ENCODE measurements at regions not wholly inside any gene's neighbourhood (a gene's known extent, or its start where the extent isn't known, plus 50 kb on each side); places are given as distances from the start of the nearest gene placed in this dataset.

- no peak for DNase-seq
Observed at GRCh38 chr3:167892205-167892604, 156.7 kb downstream of the SERPINI1 start.

GRCh38 chr3:167887096-167887495, 151.6 kb downstream of the SERPINI1 start:
- no peak for DNase-seq

GRCh38 chr3:167886690-167887089, 151.2 kb downstream of the SERPINI1 start:
- DNase-seq = no peak

- no peak for DNase-seq
Observed at GRCh38 chr3:167885277-167885676, 149.8 kb downstream of the SERPINI1 start.

GRCh38 chr3:167884481-167884880, 149.0 kb downstream of the SERPINI1 start:
- no peak for DNase-seq

GRCh38 chr3:167883452-167883851, 147.9 kb downstream of the SERPINI1 start:
- no peak for DNase-seq

- DNase-seq = no peak
Observed at GRCh38 chr3:167882057-167882667, 146.6 kb downstream of the SERPINI1 start.

- DNase-seq = no peak
Observed at GRCh38 chr3:167880183-167880582, 144.7 kb downstream of the SERPINI1 start.

GRCh38 chr3:167876620-167877281, 141.2 kb downstream of the SERPINI1 start:
- DNase-seq = no peak
